Gastrocnemius medialis (tissue), 4 donors: ENCODE measurements at regions not wholly inside any gene's neighbourhood (a gene's known extent, or its start where the extent isn't known, plus 50 kb on each side); places are given as distances from the start of the nearest gene placed in this dataset.

Source experiments
- CTCF ChIP-seq, 5 experiments: fragments of 450-650 bp in 3 of 5; fragments of 200-600 bp in 2 of 5; sonication (generic) in 2 of 5; IDR thresholded peaks in 4 of 5; conservative IDR thresholded peaks in 1 of 5; 1 replicate in 4 of 5; 2 replicates in 1 of 5; pipeline ENCODE4 v1.5.1; 2016 to 2019; ENCODE audit warnings: antibody characterized with exemption in 5 of 5, mild to moderate bottlenecking in 3 of 5, moderate library complexity in 3 of 5
- POLR2A ChIP-seq, 2 donors: fragments of 450-650 bp; IDR thresholded peaks; one replicate each; pipeline ENCODE4 v1.6.1; 2017; ENCODE audit warnings: antibody characterized with exemption in 2 of 2, mild to moderate bottlenecking in 2 of 2, moderate library complexity in 2 of 2

DNA sequence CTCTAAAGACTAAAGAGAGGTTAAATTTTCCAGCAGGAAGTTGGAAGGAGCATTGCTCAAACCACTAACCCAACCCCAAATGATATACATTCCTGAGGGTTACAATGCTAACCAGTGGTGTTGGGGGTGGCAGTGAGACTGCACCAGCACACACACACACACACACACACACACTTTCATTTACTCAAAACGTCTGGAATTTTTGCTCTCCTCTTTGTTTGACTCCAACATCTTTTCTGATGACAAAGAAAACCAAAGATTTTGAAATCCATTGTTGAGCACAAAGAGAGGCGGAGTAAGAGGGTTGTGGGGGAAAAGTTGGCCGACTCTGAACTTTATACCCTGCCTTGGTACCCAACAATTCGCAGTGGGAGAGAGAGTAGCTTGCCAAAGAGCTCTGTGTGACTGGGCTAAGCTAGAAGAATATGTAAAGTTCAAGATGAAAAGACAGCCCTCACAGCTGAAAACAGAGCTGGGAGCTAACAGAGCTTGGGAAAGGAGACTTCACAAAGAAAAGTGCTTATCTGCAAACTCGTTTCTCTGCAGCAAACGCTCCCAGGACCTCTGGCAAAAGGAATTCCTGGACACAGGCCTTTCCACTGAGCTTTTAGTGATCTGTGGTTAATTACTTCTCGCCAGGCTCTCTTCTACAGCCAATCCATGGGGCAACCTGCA is 426.0 kb upstream of the CDH11 start:
- no peak for TF ChIP-seq CTCF (IDR thresholded peaks at IDR 0.05 in 4 of 5, conservative IDR thresholded peaks at IDR 0.05 in 1 of 5)
- no peak for TF ChIP-seq POLR2A (IDR thresholded peaks at IDR 0.05)
